ENCODE measurements at regions not wholly inside any gene's neighbourhood (a gene's known extent, or its start where the extent isn't known, plus 50 kb on each side); places are given as distances from the start of the nearest gene placed in this dataset.

DNA sequence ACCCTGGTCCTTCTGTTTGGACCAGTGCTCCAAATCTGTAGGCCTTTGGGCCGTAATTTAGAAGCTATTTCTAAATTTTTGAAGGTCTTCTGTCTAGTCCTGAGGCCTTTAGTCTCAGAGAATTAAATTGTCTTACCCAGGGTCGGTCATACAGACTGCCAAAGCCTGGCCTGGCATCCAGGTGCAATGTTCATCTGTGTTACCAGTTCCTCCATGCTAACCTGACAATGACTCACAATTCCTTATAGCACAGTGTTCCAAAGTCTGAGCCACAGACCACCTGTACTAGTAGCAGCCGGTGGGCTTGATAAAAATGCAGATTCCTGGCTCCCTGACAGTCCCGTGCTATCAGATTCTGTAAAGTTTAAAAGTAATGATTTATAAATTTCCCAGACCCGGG is 77.7 kb upstream of the MAP4K3 start:
- ChIA-PET CTCF (ENCODE audit: unreplicated experiment) (no interaction called here), POLR2A (interaction anchor here (0.6 to 3.2 kb wide), 3 partner anchors 12 to 76 kb away, joined by 5 to 13 read pairs (median 7); no protein-coding TSS in a partner anchor)
- no peaks in the 10 kb centered on the region for H3K36me3 ChIP-seq (ENCODE audit: insufficient read depth, low read length)
- H3K4me1 ChIP-seq (ENCODE audit: insufficient read depth, low read length, poor library complexity, severe bottlenecking) = peaks cover 8% of the 10 kb centered on the region
- no peak overlapping the region for H3K4me2 ChIP-seq (ENCODE audit: low read length)
- H2AFZ ChIP-seq (ENCODE audit: low read length) = no peak overlapping the region
- TF ChIP-seq EZH2phosphoT487 (IDR thresholded peaks at IDR 0.05; ENCODE audit: borderline replicate concordance, low read depth, low read length) (no peak), CTCF (conservative IDR thresholded peaks at IDR 0.05; ENCODE audit: low read length) (no peak)
- H3K9me2 ChIP-seq (ENCODE audit: insufficient read depth, low read length) = no peaks in the 10 kb centered on the region
- H3K9me3 ChIP-seq (ENCODE audit: low read length) = peaks cover 1% of the 10 kb centered on the region; the same call in 1 of the 2 replicates
- no peak overlapping the region for H3K4me3 ChIP-seq (ENCODE audit: low read depth, low read length, poor library complexity, severe bottlenecking)
- no TSS peak for BruUV-seq (replicated peaks)
- H3K79me2 ChIP-seq (ENCODE audit: insufficient read depth, low read depth, low read length) = no peaks in the 10 kb centered on the region
- intact Hi-C loops (cut with micrococcal nuclease; ENCODE audit: unreplicated experiment) = loop anchor here (5.0 kb wide), 1 partner anchor 138 kb away; no protein-coding TSS in a partner anchor
- H4K20me1 ChIP-seq (ENCODE audit: insufficient read depth, low read length) = no peaks in the 10 kb centered on the region
- DNase-seq (ENCODE audit: low spot score) = no peak
- H3K27ac ChIP-seq (ENCODE audit: low read depth, low read length, poor library complexity, severe bottlenecking) = no peak overlapping the region

- TF ChIP-seq CTCF (conservative IDR thresholded peaks at IDR 0.05; ENCODE audit: low read length) (no peak), EZH2phosphoT487 (IDR thresholded peaks at IDR 0.05; ENCODE audit: borderline replicate concordance, low read depth, low read length) (no peak)
- Histone ChIP-seq H3K9me3 (ENCODE audit: low read length) (peaks cover 4% of the 10 kb centered on the region; the same call in 1 of the 2 replicates), H4K20me1 (ENCODE audit: insufficient read depth, low read length) (no peaks in the 10 kb centered on the region), H3K79me2 (ENCODE audit: insufficient read depth, low read depth, low read length) (no peaks in the 10 kb centered on the region), H3K4me2 (ENCODE audit: low read length) (no peak overlapping the region), H3K9me2 (ENCODE audit: insufficient read depth, low read length) (no peaks in the 10 kb centered on the region), H3K27ac (ENCODE audit: low read depth, low read length, poor library complexity, severe bottlenecking) (no peak overlapping the region), H3K4me3 (ENCODE audit: low read depth, low read length, poor library complexity, severe bottlenecking) (no peak overlapping the region), H3K4me1 (ENCODE audit: insufficient read depth, low read length, poor library complexity, severe bottlenecking) (peaks cover 8% of the 10 kb centered on the region), H2AFZ (ENCODE audit: low read length) (no peak overlapping the region), H3K36me3 (ENCODE audit: insufficient read depth, low read length) (no peaks in the 10 kb centered on the region)
- DNase-seq (ENCODE audit: low spot score) = no peak
- intact Hi-C loops (cut with micrococcal nuclease; ENCODE audit: unreplicated experiment) = no loop called here
- ChIA-PET CTCF (ENCODE audit: unreplicated experiment) (no interaction called here), POLR2A (interaction anchor here (0.6 to 3.2 kb wide), 3 partner anchors 11 to 76 kb away, joined by 5 to 13 read pairs (median 7); no protein-coding TSS in a partner anchor)
- no TSS peak for BruUV-seq (replicated peaks)
These were observed 78.3 kb upstream of the MAP4K3 start for GRCh38 chr2:39515273-39515896.

DNA sequence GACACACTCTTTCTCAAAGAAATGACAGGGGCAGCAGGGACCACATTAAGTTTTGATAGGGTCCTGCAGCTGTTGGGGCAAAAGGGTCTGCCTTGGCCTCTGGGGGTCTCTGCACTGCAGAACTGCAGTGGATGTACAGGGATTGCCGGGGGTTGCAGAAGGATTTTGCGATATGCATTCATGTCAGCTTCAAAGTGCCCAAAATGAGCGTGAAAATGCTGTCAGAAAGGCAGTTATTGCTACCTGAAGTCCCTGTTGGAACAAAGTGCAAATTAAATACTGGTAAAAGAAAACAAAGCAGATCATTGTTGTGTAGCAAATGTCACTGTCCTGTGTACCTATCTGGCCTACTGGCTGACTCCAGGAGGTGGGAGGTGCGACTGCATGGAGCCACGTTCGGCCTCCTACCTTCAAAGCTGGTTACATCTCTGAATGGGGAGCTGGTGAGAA is 78.8 kb upstream of the MAP4K3 start:
- DNase-seq (ENCODE audit: low spot score) = no peak
- Histone ChIP-seq H2AFZ (ENCODE audit: low read length) (no peak overlapping the region), H3K79me2 (ENCODE audit: insufficient read depth, low read depth, low read length) (no peaks in the 10 kb centered on the region), H3K27ac (ENCODE audit: low read depth, low read length, poor library complexity, severe bottlenecking) (no peak overlapping the region), H4K20me1 (ENCODE audit: insufficient read depth, low read length) (no peaks in the 10 kb centered on the region), H3K4me3 (ENCODE audit: low read depth, low read length, poor library complexity, severe bottlenecking) (no peak overlapping the region), H3K4me1 (ENCODE audit: insufficient read depth, low read length, poor library complexity, severe bottlenecking) (peaks cover 8% of the 10 kb centered on the region), H3K9me3 (ENCODE audit: low read length) (peaks cover 5% of the 10 kb centered on the region; the same call in 1 of the 2 replicates), H3K9me2 (ENCODE audit: insufficient read depth, low read length) (no peaks in the 10 kb centered on the region), H3K36me3 (ENCODE audit: insufficient read depth, low read length) (no peaks in the 10 kb centered on the region), H3K4me2 (ENCODE audit: low read length) (no peak overlapping the region)
- intact Hi-C loops (cut with micrococcal nuclease; ENCODE audit: unreplicated experiment) = no loop called here
- BruUV-seq (replicated peaks) = no TSS peak
- POLR2A ChIA-PET = interaction anchor here (0.7 to 3.2 kb wide), 2 partner anchors 11 to 61 kb away, joined by 3 to 13 read pairs; no protein-coding TSS in a partner anchor
- TF ChIP-seq EZH2phosphoT487 (IDR thresholded peaks at IDR 0.05; ENCODE audit: borderline replicate concordance, low read depth, low read length) (no peak), CTCF (conservative IDR thresholded peaks at IDR 0.05; ENCODE audit: low read length) (no peak)
- CTCF ChIA-PET (ENCODE audit: unreplicated experiment) = no interaction called here
